UCSD-AML1 (cell line): ENCODE measurements at regions not wholly inside any gene's neighbourhood (a gene's known extent, or its start where the extent isn't known, plus 50 kb on each side); places are given as distances from the start of the nearest gene placed in this dataset.

Experiments
- DNase-seq: peaks from one replicate; lab custom pipeline; 2025; ENCODE audit not compliant: unreplicated experiment; lab: John Stamatoyannopoulos, UW

- no peak for DNase-seq
These were observed 62.8 kb upstream of the COL13A1 start for GRCh38 chr10:69738858-69739435.

GRCh38 chr10:69739634-69740033 is 62.1 kb upstream of the COL13A1 start:
- DNase-seq: peak; percentile 33

DNA sequence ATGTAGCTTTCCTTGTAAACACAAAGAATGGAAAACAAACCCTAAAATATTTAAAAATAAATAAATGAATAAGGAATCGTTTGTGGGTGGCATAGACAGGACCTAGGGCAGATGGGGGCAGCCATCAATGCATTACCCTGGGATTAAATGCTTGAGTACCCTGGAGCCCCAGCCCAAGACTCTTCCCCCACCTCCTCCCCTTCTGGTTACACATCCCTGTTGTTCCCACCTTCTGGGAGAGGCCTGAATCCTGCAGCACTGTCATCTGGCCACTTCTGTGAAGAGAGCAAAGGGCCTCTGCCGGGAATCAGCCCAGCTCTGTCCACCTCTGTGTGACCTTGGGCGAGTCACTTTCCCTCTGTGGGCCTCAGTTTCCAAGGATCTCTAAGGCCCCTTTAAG is 61.6 kb upstream of the COL13A1 start:
- no peak for DNase-seq

- DNase-seq: no peak
These were observed 60.5 kb upstream of the COL13A1 start for GRCh38 chr10:69741252-69741651.

DNA sequence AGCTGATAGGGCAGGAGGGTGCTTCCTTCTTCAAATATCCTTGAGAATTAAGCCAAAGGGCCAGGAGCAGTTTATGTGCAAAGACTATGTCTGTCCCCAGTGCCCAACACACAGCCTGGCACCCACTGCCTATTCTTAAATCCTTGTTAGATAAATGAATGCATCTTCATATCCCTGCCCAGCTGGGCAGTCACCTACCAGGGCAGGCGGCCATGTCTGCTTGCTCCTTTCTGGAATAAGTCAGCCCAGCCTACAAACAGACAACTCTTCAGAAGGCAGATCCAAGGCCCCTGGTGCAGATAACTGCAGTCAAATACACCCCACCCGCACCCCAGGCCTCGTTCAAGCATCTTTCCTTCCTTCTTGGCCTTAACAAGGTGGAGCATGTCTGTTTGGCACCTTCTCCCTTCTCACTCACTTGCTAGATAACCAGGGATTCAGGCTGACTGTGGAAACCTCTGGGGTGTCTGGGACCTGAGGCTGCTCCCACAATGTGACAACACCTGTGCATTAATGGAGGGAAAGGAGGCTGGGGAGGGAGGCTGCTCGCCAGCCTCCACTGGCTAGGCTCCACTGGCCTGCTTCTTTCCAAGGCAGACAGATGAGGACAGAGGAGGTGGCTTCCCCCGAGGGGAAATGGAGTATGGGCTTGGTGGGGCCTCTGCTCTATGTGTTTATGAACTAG is 59.9 kb upstream of the COL13A1 start:
- no peak for DNase-seq

DNA sequence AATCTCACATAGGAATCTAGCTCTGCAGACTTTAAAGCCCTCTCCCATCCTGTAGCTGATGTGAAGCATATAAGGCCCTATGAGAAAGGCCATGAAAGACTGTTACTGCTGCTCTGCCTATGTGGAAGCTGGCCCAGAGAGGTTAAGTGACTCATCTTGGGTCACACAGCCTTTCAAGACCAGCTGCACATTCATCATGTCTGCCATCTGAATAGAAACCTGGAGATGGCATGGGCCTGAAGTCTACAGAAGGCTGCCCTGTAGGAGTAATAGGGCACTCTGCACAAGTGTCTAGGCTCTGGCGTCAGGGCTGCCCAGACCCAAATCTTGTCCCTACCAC is 59.4 kb upstream of the COL13A1 start:
- DNase-seq: no peak

- DNase-seq: peak; percentile 64
These were observed 58.6 kb upstream of the COL13A1 start for GRCh38 chr10:69742928-69743602.

DNA sequence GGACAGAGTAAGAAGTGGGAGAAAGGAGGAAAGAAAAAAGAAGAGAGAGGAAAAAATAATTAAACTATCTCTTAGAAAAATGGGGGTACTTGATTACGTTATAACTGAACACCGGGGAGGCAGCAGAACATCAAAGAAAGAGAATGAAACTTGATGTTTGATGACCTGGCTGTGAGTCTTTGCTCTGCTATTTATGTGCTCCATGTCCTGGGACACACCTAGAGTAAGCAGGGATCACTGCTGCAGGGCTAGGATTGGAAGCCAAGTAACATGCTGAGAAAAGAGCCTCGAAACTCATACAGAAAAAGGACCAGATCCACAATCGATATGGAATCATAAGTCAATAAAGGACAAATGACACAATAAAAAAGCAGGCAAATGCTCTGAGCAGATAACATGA is 56.7 kb upstream of the COL13A1 start:
- no peak for DNase-seq

GRCh38 chr10:69745698-69746097 is 56.0 kb upstream of the COL13A1 start:
- no peak for DNase-seq

DNA sequence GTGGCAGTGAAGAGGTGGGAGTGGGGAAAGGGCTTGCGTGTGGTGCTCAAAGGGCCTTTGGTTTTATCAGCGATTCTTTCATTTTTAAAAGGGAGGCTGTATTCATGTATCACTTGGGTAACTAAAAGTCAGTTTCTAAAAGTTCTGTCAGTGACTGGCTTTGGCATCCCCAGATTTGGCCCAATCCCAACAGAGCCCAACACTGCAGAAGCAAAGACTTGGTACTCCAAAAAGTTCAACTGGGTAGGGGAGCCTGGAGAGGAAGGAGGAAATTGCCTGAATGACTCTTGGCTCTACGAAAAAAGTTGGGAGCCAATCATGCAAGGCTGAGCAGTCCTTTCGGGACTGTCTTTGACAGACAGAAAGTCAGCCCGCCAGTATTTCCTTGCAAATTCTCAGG is 54.5 kb upstream of the COL13A1 start:
- DNase-seq: no peak

GRCh38 chr10:69748621-69749020 is 53.1 kb upstream of the COL13A1 start:
- no peak for DNase-seq

GRCh38 chr10:69749178-69750010 is 52.3 kb upstream of the COL13A1 start:
- DNase-seq: no peak

DNA sequence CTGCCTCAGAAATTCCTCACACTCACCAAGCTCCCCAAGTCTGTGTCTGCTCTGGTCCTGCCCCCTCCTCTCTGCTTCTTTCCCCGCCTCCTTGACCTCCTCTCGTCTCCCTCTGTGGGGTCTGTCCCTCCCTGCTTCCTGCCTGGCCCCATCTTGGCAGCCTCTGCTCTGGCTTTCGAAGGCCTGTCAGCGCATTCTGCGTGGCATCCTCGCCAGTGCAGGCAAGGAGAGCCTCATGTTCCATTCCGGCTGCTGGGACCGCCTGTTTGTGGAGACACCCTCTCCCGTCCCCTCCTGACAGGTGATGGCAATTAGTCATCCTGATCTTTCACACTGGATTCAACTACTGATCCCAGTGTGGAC is 51.7 kb upstream of the COL13A1 start:
- DNase-seq: no peak

- no peak for DNase-seq
These were observed 51.0 kb upstream of the COL13A1 start for GRCh38 chr10:69750725-69751124.

- DNase-seq: no peak
These were observed 50.5 kb upstream of the COL13A1 start for GRCh38 chr10:69751214-69751613.
